Kidney capillary endothelial cell (primary cell): ENCODE measurements at regions not wholly inside any gene's neighbourhood (a gene's known extent, or its start where the extent isn't known, plus 50 kb on each side); places are given as distances from the start of the nearest gene placed in this dataset.
"Not testable (repeated sequence)": the region's sequence is repeated elsewhere in the genome, so short reads cannot be mapped to it uniquely, and the experiment has no call there.

Experiments used
- DNase-seq: peaks from one replicate; pipeline ENCODE4 v3.0.0-alpha.2; 2018; ENCODE audit warnings: low spot score

DNA sequence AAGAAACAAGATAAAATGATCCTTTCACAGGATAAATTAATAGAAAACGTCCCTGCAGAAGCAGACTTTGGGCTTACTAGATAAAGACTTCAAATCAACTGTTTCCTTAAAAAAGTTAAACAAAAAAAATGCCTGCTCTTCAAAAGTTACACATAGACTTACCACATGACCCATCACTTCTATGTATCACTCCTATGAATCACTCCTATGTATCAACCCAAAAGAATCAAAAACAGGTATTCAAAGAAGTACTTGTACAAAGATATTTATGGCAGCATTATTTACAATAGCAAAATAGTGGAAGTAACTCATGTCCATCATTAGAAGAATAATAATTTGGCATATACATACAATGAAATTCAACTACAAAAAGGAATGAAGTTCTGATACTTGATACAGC lies 56.3 kb upstream of the PRDM9 start:
- DNase-seq = no peak

DNA sequence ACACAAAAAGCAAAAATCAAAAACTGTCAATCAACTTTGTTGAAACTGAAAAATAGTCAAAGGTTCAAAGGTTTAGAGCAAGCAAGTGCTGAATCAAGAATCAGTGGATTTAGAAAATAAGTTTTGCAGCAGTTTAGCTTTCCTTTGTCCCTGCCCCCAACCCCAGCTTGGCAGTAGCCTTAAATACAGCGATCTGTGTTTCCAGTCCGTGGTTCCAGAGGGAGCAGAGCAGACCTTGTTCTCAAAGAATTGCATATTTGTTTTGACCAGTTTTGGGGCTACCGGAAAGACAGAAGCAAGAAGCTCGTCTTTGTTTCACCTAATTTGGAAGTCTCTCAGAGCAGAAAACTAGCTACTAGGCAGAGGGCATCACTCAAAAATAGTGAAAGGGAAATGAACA lies 57.2 kb upstream of the PRDM9 start:
- DNase-seq = no peak

DNA sequence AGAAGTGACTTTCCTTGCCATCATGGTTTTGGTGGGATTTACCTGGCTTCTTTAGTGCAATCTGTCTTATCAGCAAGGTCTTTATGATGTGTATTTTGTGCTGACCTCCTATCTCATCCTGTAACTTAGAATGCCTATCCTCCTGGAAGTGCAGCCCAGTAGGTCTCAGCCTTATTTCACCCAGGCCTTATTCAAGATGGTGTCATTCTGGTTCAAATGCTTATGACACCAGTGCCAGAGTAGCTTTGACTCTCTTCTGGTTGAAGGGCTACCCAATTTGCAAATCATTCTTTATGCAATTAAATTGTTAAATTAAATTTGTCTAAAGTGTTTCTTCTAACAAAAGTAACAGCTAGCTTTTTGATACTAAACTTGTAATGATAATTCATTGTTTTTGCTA lies 58.8 kb upstream of the PRDM9 start:
- DNase-seq = no peak

DNA sequence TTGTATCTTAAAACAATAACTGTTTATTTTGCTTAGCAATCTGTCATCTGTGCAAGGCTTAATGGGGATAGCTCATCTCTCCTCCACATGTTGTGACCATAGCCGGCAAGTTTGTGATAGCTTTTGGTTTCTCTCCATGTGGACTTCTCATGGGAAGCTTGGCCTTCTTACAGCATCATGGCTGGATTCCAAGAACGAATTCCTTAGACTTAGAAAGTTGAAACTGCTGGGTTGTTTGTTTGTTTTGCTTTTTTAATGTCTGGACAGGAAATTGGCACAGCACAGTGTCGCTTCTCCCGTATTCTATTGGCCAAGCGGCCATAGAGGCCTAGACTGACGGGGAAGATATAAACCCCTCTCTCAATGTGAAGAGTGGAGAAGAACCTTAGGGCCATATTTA lies 61.0 kb upstream of the PRDM9 start:
- DNase-seq = no peak

DNA sequence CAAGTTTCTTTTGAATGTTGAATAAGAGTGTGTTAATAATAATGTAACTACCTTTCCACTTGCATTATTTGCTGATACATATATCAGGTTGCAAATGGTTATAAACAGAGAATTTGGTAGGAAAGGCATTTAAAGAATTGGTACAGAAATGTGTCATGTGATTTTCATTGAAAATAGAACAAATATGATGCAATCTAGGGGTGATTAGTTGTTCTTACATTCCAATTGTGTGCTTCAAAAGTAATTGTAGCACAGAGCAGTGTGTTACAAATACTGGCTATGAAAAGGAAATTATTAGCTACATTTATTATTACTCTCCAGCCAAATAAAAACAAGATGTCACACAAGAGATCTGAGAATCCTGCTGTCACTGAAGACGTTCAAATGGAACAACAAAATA lies 61.8 kb upstream of the PRDM9 start:
- no peak for DNase-seq

DNA sequence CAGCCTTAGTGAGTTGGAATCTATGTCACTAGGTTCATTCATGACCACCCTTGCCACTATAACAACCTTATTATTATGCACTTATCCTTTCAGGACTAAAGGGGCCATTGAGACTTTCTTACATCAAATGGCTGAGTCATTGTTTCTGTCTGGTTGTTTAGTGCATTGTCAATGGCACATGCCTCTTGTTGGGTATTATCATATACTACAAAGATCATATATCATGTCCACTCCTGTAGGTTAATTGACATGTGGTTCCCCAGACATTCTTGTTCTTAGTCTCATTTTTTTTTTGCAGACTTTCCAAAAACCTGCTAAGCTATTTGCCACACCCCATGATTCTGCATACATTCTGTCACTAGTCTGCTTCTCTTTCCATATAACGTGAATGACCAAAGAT lies 66.7 kb upstream of the PRDM9 start:
- DNase-seq = no peak

DNA sequence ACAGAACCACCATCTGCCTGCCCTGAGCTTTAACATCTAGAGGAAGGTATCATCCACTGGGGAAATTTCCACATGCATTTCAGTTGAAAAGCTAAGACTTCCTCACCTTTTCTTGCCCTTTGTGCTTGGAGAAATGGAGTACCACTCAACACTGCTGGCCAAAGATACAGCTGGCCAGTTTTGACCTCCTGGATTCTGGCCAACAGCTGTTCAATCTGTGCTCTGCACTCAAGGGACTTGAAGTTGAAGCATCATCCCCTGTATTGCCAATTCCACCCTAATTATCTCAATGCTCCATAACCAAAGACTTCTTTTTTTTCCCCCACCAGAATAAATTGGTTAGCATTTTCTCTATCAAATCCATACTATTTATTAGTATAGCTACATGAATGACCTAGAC lies 70.4 kb upstream of the PRDM9 start:
- DNase-seq = no peak

DNA sequence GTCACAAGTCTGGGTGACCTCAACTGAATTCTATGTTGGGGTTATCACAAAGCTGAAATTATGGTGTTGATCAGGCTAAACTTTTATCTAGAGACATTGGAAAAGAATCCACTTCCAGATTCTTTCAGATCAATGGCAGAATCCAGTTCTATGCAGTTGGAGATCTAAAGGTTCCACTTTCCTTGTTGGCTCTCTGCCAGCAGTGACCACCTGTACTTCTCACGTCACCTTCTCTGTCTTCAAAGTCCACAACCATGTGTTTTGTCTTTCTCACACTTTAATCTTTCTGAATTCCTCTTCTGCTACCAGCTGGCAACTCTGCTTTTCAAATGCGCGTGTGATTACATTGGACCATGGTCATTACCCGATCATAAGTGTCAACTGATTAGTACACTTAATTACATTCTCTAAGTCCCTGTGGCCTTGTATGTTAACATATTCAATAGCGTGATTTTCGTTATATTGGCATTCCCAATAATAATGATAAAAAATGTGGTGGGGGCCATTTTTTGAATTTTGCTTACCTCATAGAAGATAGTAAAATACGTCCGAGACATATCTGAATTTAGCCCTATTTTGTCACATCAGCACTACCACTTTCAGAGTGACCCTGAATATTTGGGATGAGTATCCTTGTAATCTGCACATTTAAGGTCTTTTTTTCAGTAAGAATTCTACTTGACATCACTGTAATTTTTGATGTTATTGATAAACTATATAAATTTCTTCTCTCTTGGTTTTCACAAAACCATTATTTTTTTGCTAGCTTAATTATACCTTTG lies 73.7 kb upstream of the PRDM9 start:
- DNase-seq = no peak

DNA sequence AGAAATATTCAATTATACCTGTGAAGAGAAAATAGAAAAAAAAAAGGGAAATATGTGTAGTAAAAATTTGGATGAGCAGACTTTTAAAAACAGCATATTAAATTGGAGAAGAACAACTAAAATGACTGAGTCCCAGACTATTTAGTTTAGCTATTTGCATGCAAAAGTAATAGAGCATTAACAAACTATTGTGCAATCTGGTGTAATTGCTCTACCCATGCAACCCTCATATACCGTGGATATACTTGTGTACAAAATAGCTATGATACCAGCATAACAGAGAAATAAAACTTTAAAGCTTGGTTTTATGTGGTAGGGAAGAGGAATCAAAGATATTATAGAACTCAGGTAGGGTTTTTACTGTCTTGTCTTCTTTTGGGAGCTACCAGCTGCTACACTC lies 78.7 kb upstream of the PRDM9 start:
- no peak for DNase-seq

DNA sequence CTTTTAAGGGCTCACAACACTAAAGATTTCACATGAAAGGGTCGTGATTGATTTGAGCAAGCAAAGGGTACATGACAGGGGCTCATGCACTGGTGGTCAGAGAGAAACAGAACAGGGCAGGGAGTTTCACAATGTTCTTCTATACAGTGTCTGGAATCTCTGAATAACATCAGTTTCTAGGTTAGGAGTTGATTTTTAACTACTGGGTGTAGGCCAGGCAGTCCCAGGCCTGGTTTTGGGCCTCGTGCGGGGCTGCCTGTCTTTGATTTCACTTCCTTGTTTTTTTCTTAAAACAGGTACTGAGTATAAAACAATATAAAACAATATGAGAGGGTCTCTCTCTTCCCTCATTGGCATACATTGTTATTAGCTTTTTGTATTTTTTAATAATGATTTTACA lies 87.2 kb upstream of the PRDM9 start:
- not testable (repeated sequence) for DNase-seq

DNA sequence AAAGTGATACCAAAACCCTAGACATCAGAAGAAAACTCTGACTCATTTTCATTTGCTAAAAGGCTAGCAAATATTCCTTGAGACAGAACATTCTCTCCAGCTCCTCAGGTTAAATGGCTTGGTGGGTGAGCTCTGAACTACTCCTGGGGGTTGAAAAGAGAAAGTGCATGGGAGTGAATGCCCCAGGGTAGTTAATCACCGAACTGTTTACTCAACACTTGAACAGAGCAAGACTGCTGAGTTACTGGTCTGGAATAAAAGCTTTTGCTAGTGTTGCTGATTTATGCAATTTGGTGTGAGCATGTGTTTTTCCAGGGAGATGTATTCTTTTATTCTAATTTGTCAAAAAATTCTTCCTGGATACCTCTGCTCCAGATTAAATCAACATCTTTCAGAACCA lies 88.3 kb upstream of the PRDM9 start:
- DNase-seq = no peak

DNA sequence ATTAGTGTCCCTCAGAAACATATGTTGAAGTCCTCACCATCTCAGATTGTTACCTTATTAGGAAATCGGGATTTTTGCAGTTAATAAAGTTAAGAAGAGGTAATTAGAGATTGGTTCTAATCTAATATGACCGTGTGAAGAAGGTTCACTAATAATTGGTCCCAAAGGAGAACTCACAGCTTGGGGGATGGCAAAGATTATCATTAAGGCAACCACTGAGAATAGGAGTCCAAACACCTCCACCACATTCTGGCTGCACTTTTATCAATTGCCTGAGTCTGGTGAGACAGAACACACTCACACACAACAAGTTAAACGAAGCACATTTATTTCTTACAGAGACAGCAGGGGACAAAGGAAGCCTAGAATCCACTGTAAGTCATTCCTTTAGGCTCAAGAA lies 94.9 kb upstream of the PRDM9 start:
- DNase-seq = no peak

DNA sequence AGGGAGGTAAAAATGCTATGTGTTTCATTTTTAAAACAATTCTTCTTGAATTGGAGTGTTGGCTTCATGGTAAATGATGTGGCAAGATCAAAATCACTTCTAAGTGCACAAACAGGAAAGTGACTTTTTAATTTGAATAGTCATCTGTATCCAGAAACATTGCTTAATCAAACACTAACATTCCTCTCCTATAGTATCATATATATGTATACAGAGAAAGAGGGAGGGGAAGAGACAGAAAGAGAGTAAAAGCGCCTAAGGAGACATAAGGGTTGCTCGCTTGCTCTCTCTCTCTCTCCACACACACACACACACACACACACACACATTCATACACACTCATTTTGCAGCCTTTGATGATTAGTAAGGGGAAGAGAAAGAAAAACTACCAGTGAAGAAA lies 95.4 kb upstream of the PRDM9 start:
- DNase-seq = no peak

DNA sequence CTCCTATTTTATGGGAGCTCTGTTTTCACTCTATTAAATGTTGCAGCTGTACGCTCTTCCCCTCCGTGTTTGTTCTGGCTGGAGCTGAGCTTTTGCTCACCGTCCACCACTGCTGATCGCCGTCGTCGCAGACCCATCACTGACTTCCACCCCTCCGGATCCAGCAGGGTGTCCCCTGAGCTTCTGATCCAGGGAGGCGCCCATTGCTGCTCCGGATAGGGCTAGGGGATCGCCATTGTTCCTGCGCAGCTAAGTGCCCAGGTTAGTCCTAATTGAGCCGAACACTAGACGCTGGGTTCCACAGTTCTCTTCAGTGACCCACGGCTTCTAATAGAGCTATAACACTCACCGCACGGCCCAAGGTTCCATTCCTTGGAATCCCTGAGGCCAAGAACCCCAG lies 96.2 kb upstream of the PRDM9 start:
- no peak for DNase-seq

DNA sequence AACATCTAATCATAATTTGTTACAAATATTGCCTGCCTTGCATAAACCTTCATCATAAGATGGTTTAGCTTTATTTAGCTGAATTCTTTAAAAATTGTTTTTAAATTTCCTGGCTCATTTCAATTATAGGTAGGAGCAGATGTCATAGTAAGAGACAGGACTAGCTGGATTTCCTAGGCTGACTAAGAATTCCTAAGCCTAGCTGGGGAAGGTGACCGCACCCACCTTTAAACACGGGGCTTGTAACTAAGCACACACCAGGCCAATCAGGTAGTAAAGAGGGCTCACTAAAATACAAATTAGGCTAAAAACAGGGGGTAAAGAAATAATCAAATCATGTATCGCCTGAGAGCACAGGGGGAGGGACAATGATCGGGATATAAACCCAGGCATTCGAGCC lies 96.6 kb upstream of the PRDM9 start:
- DNase-seq = not testable (repeated sequence)

DNA sequence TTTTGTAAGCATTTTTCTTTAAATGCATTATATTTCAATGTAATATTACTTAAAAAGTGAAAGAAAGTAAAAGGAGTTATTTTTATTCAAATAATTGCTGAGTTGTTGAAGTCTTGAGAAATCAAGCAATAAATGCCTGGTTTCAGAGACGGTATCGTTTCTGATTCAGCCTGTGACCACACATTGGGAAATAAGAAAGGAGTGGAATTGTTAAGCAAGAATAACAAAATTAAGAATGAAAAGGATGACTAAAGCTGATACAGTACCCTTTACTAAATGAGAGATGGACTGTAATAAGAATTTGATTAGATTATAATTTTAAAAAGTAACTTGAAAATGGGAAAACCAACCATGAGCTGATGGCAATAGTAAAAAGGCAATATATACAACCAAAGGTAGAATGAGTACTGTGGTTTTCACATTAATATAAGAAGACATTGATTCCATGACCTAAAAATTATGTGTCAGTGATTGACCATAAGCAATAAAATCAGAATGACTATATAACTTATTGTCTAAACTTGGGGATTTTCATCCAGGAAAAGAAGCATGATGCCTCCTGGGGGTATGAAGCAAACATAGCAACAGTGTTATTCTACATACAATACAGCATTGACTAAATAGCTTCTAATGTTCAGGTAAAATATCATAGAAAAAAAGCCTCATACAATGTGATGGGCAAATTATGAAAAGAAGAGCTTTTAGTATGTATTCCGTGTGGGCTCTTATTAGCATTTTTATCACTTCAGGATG lies 101.9 kb upstream of the PRDM9 start:
- DNase-seq = no peak

DNA sequence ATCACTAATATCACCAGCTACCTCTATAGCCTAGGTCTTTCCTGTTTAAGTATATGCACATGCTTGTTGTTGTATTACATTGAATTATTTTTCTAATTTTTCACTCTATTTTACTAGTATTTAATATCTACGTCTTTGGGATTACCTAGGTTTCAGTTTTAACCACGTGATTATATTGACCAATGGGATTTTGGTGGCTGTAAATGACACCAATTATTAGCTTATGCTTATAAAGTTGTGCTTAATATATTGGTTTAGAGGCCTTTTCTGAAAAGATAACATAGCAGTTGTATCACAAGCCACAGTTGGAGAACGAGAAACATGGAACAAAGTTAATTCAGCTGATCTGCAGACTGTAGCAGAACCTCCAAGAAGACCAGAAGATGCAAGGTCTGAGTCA lies 104.8 kb upstream of the PRDM9 start:
- DNase-seq = no peak

DNA sequence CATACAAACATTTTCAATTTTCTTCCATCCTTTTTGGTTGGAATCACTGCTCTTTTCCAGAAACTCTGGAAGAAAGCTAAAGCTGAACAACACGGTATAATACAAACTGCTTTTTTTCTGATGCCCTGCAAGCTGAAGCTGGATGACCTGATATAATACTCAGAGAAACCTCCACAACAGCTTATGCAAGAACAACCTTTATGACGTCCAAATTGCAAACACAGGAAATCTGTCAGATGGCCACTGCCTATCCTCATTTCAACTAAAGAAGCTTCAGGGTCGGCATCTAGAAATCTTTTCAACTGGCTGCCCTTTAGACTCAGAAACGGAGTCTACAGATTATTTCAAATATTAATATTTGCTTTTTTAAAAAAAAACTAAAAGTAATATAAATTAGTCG lies 106.5 kb upstream of the PRDM9 start:
- no peak for DNase-seq

DNA sequence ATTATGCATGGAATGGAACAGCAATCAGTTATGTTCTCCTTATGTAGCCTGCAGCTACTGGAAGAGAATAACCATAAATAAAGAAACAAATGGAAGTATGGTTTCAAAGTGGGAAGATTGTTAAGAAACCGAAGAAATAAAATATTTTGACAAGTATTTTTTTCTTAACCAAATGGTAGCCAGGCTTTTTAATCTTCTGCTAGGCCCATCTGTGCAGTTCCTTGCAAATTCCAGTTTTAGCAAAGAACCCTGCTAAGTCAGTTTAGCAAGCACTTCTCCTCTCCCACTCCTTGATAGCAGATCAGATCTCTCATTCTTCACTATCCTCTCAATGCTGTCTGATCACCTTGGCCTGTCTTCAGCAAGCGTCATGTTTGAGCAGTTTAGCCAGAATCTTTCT lies 111.1 kb upstream of the PRDM9 start:
- DNase-seq = no peak

DNA sequence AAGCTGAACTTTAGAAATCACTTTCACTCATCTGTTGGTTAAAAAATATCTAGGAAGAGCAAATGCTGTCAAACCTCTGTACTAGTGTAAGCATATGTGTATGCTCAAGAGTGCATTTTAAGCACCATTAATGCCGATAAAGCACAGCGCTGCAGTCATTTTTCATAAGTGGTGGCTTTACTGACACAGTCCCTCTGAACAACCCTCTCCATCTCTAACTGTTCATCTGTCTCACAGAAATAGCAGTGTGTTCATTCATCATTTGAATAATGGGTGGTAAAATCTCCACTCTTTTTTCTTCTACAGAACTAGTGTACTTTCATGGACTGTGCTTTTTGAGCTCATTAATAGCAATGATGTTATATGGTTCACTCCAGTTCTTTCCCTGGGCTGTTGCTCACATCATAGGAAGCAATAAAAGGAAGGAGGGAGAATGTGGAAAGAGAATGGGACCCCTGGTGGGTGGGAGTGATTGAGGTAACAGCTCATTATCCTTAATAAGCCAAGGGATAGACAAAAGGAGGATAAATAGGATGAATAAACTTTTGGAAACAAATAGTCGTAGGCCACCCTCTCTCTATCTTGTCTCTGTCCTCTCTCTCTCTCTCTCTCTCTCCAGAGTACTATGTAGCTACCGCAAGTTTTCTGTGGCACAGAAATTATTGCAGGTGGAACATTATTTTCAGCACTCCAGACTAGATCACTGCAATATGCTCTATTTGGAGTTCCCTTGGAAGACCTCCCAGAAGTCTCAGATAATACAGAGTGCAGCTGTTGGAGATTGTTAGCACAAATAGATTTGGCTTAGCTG lies 117.9 kb upstream of the PRDM9 start:
- DNase-seq = no peak

DNA sequence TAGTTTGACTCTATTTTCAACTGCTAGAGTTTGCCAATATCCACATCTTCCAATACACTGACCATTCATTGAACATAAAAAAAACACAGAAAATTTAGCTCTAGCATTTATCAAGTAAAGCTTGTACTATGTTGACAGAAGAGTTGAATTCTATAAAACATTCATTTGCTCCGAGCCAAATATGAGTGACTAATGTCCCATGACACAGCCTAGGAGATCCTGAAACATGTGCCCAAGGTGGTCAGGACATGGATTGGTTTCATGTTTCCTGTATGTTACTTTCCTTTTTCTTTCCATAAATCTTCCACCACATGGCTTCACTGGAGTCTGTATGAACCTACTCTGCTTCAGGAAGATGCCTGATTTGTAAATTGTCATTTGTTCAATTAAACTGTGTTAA lies 122.4 kb upstream of the PRDM9 start:
- DNase-seq = no peak

DNA sequence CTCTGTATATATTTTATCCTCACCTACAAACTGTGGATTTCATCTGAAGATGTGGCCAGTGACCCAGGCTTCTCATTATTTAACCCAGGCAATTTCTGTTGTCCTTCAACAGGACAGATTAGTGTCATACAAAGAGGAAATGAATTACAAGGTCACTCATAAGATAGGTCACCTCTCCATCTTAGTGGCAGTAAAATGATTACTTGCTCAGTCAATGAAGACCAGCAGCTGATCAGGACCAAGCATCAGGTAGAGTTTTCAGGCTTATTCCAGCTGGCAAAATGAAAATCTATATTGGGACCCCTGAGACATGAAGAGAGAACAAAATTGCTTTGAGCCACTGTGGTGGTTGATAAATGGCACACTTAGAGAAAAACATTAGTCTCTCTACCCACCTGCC lies 135.2 kb upstream of the PRDM9 start:
- DNase-seq = no peak

DNA sequence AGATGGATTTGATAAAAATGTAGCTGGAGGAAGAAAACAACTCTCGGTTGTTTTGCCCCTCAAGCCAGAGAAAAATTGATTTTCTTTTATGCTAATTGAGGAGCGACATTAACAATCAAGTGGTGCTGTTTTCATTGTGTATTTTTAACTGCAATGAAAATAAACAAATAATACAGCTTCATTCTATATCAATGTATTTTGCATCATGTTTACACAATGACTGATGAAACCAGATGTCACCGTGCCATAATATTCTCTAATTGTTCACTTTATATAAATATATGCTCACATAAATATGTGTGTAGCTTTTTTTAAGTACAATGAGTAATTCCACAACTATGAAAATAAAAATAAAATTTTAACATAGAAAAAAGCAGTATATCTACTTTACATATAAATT lies 139.0 kb upstream of the PRDM9 start:
- no peak for DNase-seq
